ENCODE measurements at regions not wholly inside any gene's neighbourhood (a gene's known extent, or its start where the extent isn't known, plus 50 kb on each side); places are given as distances from the start of the nearest gene placed in this dataset.

- Mint-ChIP-seq H3K9me3 (peaks cover 21% of the 10 kb centered on the region), H3K27ac (no peak overlapping the region), H3K4me1 (peaks cover 8% of the 10 kb centered on the region), H3K27me3 (ENCODE audit: low read depth, poor library complexity) (peaks cover 3% of the 10 kb centered on the region), H3K36me3 (ENCODE audit: low read depth) (no peaks in the 10 kb centered on the region), H3K4me3 (no peak overlapping the region)
- no peak for DNase-seq
- no peak for TF ChIP-seq CTCF (IDR thresholded peaks at IDR 0.05)
Observed at GRCh38 chr3:15948388-15948787, 150.6 kb upstream of the ANKRD28 start.

- DNase-seq, result no peak
- no peak overlapping the region for H3K27ac Mint-ChIP-seq
- no peak for TF ChIP-seq CTCF (IDR thresholded peaks at IDR 0.05)
- H3K9me3 Mint-ChIP-seq, result no peaks in the 10 kb centered on the region
- no peak overlapping the region for H3K4me3 Mint-ChIP-seq
- peaks cover 3% of the 10 kb centered on the region for H3K27me3 Mint-ChIP-seq (ENCODE audit: low read depth, poor library complexity)
- peaks cover 23% of the 10 kb centered on the region for H3K4me1 Mint-ChIP-seq
- H3K36me3 Mint-ChIP-seq (ENCODE audit: low read depth), result no peaks in the 10 kb centered on the region
Observed at GRCh38 chr3:15952543-15953175, 154.9 kb upstream of the ANKRD28 start.

- Mint-ChIP-seq H3K36me3 (ENCODE audit: low read depth) (no peaks in the 10 kb centered on the region), H3K4me1 (peaks cover 23% of the 10 kb centered on the region), H3K27ac (no peak overlapping the region), H3K9me3 (no peaks in the 10 kb centered on the region), H3K27me3 (ENCODE audit: low read depth, poor library complexity) (peaks cover 3% of the 10 kb centered on the region), H3K4me3 (no peak overlapping the region)
- DNase-seq, result no peak
- no peak for TF ChIP-seq CTCF (IDR thresholded peaks at IDR 0.05)
Observed at GRCh38 chr3:15953841-15954240, 156.1 kb upstream of the ANKRD28 start.

- no peaks in the 10 kb centered on the region for H3K9me3 Mint-ChIP-seq
- peaks cover 15% of the 10 kb centered on the region for H3K4me1 Mint-ChIP-seq
- peaks cover 3% of the 10 kb centered on the region for H3K27me3 Mint-ChIP-seq (ENCODE audit: low read depth, poor library complexity)
- DNase-seq, result no peak
- H3K36me3 Mint-ChIP-seq (ENCODE audit: low read depth), result no peaks in the 10 kb centered on the region
- no peak overlapping the region for H3K27ac Mint-ChIP-seq
- no peak for TF ChIP-seq CTCF (IDR thresholded peaks at IDR 0.05)
- no peak overlapping the region for H3K4me3 Mint-ChIP-seq
Observed at GRCh38 chr3:15955968-15956367, 158.2 kb upstream of the ANKRD28 start.

GRCh38 chr3:15958692-15959433, 161.1 kb upstream of the ANKRD28 start:
- no peaks in the 10 kb centered on the region for H3K9me3 Mint-ChIP-seq
- H3K27me3 Mint-ChIP-seq (ENCODE audit: low read depth, poor library complexity), result peaks cover 2% of the 10 kb centered on the region
- H3K4me1 Mint-ChIP-seq, result peaks cover 22% of the 10 kb centered on the region
- peak overlapping the region; percentile 38 for H3K27ac Mint-ChIP-seq
- TF ChIP-seq CTCF (IDR thresholded peaks at IDR 0.05), result no peak
- no peak for DNase-seq
- no peaks in the 10 kb centered on the region for H3K36me3 Mint-ChIP-seq (ENCODE audit: low read depth)
- no peak overlapping the region for H3K4me3 Mint-ChIP-seq

- DNase-seq, result no peak
- H3K4me3 Mint-ChIP-seq, result no peak overlapping the region
- no peak for TF ChIP-seq CTCF (IDR thresholded peaks at IDR 0.05)
- H3K27me3 Mint-ChIP-seq (ENCODE audit: low read depth, poor library complexity), result peaks cover 2% of the 10 kb centered on the region
- no peaks in the 10 kb centered on the region for H3K9me3 Mint-ChIP-seq
- H3K27ac Mint-ChIP-seq, result no peak overlapping the region
- H3K36me3 Mint-ChIP-seq (ENCODE audit: low read depth), result no peaks in the 10 kb centered on the region
- peaks cover 27% of the 10 kb centered on the region for H3K4me1 Mint-ChIP-seq
Observed at GRCh38 chr3:15959434-15959811, 161.6 kb upstream of the ANKRD28 start.
